ENCODE measurements at regions not wholly inside any gene's neighbourhood (a gene's known extent, or its start where the extent isn't known, plus 50 kb on each side); places are given as distances from the start of the nearest gene placed in this dataset.
"Not testable (repeated sequence)": the region's sequence is repeated elsewhere in the genome, so short reads cannot be mapped to it uniquely, and the experiment has no call there.

- no peak for TF ChIP-seq ATF2 (IDR thresholded peaks at IDR 0.05; ENCODE audit: low read length)
- TF ChIP-seq SP2 (IDR thresholded peaks at IDR 0.05; ENCODE audit: low read length): no peak
- TF ChIP-seq TEAD4 (IDR thresholded peaks at IDR 0.05; ENCODE audit: low read depth, low read length): no peak
Observed at GRCh38 chr1:173367136-173367535, 110.0 kb upstream of the PRDX6 start (continued).

DNA sequence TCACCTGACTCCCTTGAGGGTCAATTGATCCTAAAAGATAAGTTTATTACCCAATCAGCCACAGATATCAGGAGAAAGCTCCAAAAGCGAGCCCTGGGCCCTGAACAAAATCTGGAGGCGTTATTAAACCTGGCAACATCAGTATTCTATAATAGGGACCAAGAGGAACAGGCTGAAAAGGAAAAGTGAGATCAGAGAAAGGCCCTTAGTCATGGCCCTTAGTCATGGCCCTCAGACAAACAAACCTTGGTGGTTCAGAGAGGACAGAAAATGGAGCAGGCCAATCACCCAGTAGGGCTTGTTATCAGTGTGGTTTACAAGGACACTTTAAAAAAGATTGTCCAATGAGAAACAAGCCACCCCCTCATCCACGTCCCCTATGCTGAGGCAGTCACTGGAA is 106.5 kb upstream of the PRDX6 start:
- H3K79me1 ChIP-seq (ENCODE audit: low read depth, low read length); H4K5ac ChIP-seq (ENCODE audit: insufficient read length, low read depth, low read length); CTCF ChIA-PET (ENCODE audit: partially characterized antibody); H3K14ac ChIP-seq (ENCODE audit: insufficient read length); H3K9ac ChIP-seq (replicated peaks in 1 of 4; ENCODE audit: extremely low read depth in 1 of 4, low read depth in 3 of 4, low read length in 3 of 4); H3K79me2 ChIP-seq (ENCODE audit: control insufficient read depth in 1 of 2, insufficient read depth in 2 of 2, low read length in 2 of 2); H2BK120ac ChIP-seq (replicated peaks; ENCODE audit: low read depth, low read length); H3K23me2 ChIP-seq (ENCODE audit: low read depth, low read length); H3K4me1 ChIP-seq (replicated peaks in 1 of 4; ENCODE audit: control insufficient read depth in 3 of 4, insufficient read depth in 4 of 4, low read length in 3 of 4); H3K18ac ChIP-seq (ENCODE audit: extremely low read depth, low read length); H3K27ac ChIP-seq (ENCODE audit: low read depth, low read length); H2BK12ac ChIP-seq (ENCODE audit: low read depth, low read length); H3K36me3 ChIP-seq (ENCODE audit: control insufficient read depth in 2 of 4, insufficient read depth in 4 of 4, low read length in 3 of 4); H3K4me3 ChIP-seq (ENCODE audit: extremely low read depth in 1 of 4, insufficient read depth in 2 of 4, low read depth in 3 of 4, low read length in 4 of 4); H2AK5ac ChIP-seq (ENCODE audit: low read depth, low read length); H2BK15ac ChIP-seq (ENCODE audit: low read length); H4K20me1 ChIP-seq (replicated peaks in 1 of 2; ENCODE audit: control insufficient read depth in 1 of 2, insufficient read depth in 2 of 2, low read length in 2 of 2); POLR2A ChIA-PET (ENCODE audit: partially characterized antibody); H4K91ac ChIP-seq (replicated peaks; ENCODE audit: insufficient read length, low read length); H3K56ac ChIP-seq (replicated peaks; ENCODE audit: insufficient read length, low read depth, low read length); H3K4ac ChIP-seq (replicated peaks; ENCODE audit: insufficient read length, low read depth, low read length); FAIRE-seq; H2AFZ ChIP-seq (ENCODE audit: low read length); H2BK20ac ChIP-seq (ENCODE audit: low read length); H2BK5ac ChIP-seq (ENCODE audit: low read depth, low read length); H3K23ac ChIP-seq (ENCODE audit: insufficient read length); H4K8ac ChIP-seq (ENCODE audit: extremely low read depth, insufficient read depth, low read length); DNase-seq (ENCODE audit: low read depth in 1 of 2, low spot score in 2 of 2); H3K9me3 ChIP-seq (ENCODE audit: insufficient read depth in 2 of 2, low read depth in 1 of 2, low read length in 1 of 2); H3K27me3 ChIP-seq (replicated peaks in 1 of 4; ENCODE audit: control insufficient read depth in 3 of 4, extremely low read depth in 1 of 4, insufficient read depth in 3 of 4, low read length in 3 of 4); H3K4me2 ChIP-seq (ENCODE audit: insufficient read depth in 1 of 2, low read depth in 2 of 2, low read length in 2 of 2): not testable (repeated sequence)
- WGBS, 2 experiments (ENCODE audit: extremely low coverage in 1 of 2, insufficient coverage in 1 of 2, insufficient read length in 1 of 2, insufficient replicate concordance in 2 of 2, low coverage in 1 of 2, low lambda C conversion rate in 2 of 2, missing lambda C conversion rate in 1 of 2): 93% methylated on average over 3 of the region's 3 CpGs; no CpG with 5 or more reads in 1 of the 2 experiments

Measured in H1 (cell line).